HL-60 (cell line): ENCODE measurements at regions not wholly inside any gene's neighbourhood (a gene's known extent, or its start where the extent isn't known, plus 50 kb on each side); places are given as distances from the start of the nearest gene placed in this dataset.

Experiments used
- DNase-seq, 2 experiments: peaks; one replicate each; pipeline ENCODE4 v3.0.0-alpha.2; 2010 to 2020; ENCODE audit warnings: low read depth in 1 of 2, low spot score in 1 of 2
- H3K27ac ChIP-seq: fragments of 250-450 bp; sonication (Bioruptor Pico); replicated peaks from 2 replicates; pipeline ENCODE4 v1.5.1; 2020; ENCODE audit warnings: mild to moderate bottlenecking, moderate library complexity
- H3K27me3 ChIP-seq: fragments of 250-450 bp; sonication (Bioruptor Pico); 2 replicates; pipeline ENCODE4 v1.5.1; 2021; ENCODE audit warnings: mild to moderate bottlenecking, moderate library complexity; ENCODE audit not compliant: insufficient read depth, poor library complexity, severe bottlenecking
- H3K4me3 ChIP-seq: replicated peaks from 2 replicates; pipeline ENCODE4 v1.5.1; 2011; ENCODE audit warnings: mild to moderate bottlenecking, control low read depth, low read length; ENCODE audit not compliant: insufficient read depth
- CTCF ChIP-seq: IDR thresholded peaks from one replicate; pipeline ENCODE4 v1.5.1; 2011; ENCODE audit warnings: low read length, control low read depth, inconsistent platforms; ENCODE audit not compliant: insufficient read depth
- GABPA ChIP-seq: IDR thresholded peaks from 2 replicates; pipeline ENCODE4 v1.6.1; 2012; ENCODE audit warnings: low read depth
- POLR2AphosphoS5 ChIP-seq: IDR thresholded peaks from 2 replicates; pipeline ENCODE4 v1.6.1; 2012; ENCODE audit warnings: low read depth
- REST ChIP-seq: IDR thresholded peaks from 2 replicates; pipeline ENCODE4 v1.6.1; 2012; ENCODE audit warnings: low read depth; ENCODE audit not compliant: insufficient replicate concordance
- SPI1 ChIP-seq: IDR thresholded peaks from 2 replicates; pipeline ENCODE4 v1.6.1; 2012; ENCODE audit warnings: low read depth, mild to moderate bottlenecking, borderline replicate concordance

- Histone ChIP-seq H3K27me3 (no peaks in the 10 kb centered on the region), H3K4me3 (no peak overlapping the region), H3K27ac (no peak overlapping the region)
- DNase-seq: no peak
- no peak for TF ChIP-seq CTCF
- TF ChIP-seq POLR2AphosphoS5: no peak
- TF ChIP-seq GABPA: no peak
- no peak for TF ChIP-seq SPI1
- TF ChIP-seq REST: no peak
Observed at GRCh38 chr6:44615621-44616020, 228.1 kb downstream of the CDC5L start.

- no peak for TF ChIP-seq GABPA
- TF ChIP-seq SPI1: no peak
- Histone ChIP-seq H3K4me3 (no peak overlapping the region), H3K27me3 (no peaks in the 10 kb centered on the region), H3K27ac (no peak overlapping the region)
- DNase-seq: no peak
Observed at GRCh38 chr6:44617416-44617815, 229.9 kb downstream of the CDC5L start.

GRCh38 chr6:44618371-44618770 is 230.9 kb downstream of the CDC5L start:
- DNase-seq: no peak
- Histone ChIP-seq H3K4me3 (no peak overlapping the region), H3K27me3 (no peaks in the 10 kb centered on the region), H3K27ac (no peak overlapping the region)
- TF ChIP-seq POLR2AphosphoS5 (no peak), GABPA (no peak), SPI1 (no peak), CTCF (no peak), REST (no peak)

GRCh38 chr6:44620922-44621321 is 233.4 kb downstream of the CDC5L start:
- Histone ChIP-seq H3K27ac (no peak overlapping the region), H3K4me3 (no peak overlapping the region), H3K27me3 (no peaks in the 10 kb centered on the region)
- no peak for DNase-seq
- TF ChIP-seq CTCF: no peak
- no peak for TF ChIP-seq REST
- no peak for TF ChIP-seq POLR2AphosphoS5
- no peak for TF ChIP-seq SPI1
- TF ChIP-seq GABPA: no peak
